Testis (tissue), 2 donors: ENCODE measurements at regions not wholly inside any gene's neighbourhood (a gene's known extent, or its start where the extent isn't known, plus 50 kb on each side); places are given as distances from the start of the nearest gene placed in this dataset.

ENCODE experiments used
- CTCF ChIP-seq, 3 experiments: fragments of 450-650 bp in 2 of 3; fragments of 200-600 bp in 1 of 3; sonication (generic) in 1 of 3; IDR thresholded peaks; one replicate each; pipeline ENCODE4 v1.5.1; 2016 to 2019; ENCODE audit warnings: antibody characterized with exemption in 3 of 3, mild to moderate bottlenecking in 2 of 3, moderate library complexity in 1 of 3
- POLR2A ChIP-seq: fragments of 450-650 bp; IDR thresholded peaks from one replicate; pipeline ENCODE4 v1.6.1; 2017; ENCODE audit warnings: antibody characterized with exemption, mild to moderate bottlenecking, moderate library complexity

GRCh38 chr12:45565590-45565989 is 163.9 kb upstream of the ARID2 start:
- TF ChIP-seq POLR2A (no peak), CTCF (IDR thresholded peaks at IDR 0.05) (no peak)
